H9 (cell line): ENCODE measurements at regions not wholly inside any gene's neighbourhood (a gene's known extent, or its start where the extent isn't known, plus 50 kb on each side); places are given as distances from the start of the nearest gene placed in this dataset.

Experiments
- DNase-seq: peaks from one replicate; pipeline ENCODE4 v3.0.0-alpha.2; 2017
- H2AFZ ChIP-seq: one replicate; pipeline ENCODE4 v1.6.1; 2013; ENCODE audit warnings: mild to moderate bottlenecking, low read length, control low read depth, moderate library complexity
- H2AK5ac ChIP-seq: 2 replicates; pipeline ENCODE4 v1.6.1; 2013; ENCODE audit warnings: low read length, control low read depth, mixed read lengths; ENCODE audit not compliant: insufficient read length
- H2BK120ac ChIP-seq: one replicate; pipeline ENCODE4 v1.6.1; 2013; ENCODE audit warnings: low read depth, mild to moderate bottlenecking, low read length, control low read depth, inconsistent platforms; ENCODE audit not compliant: poor library complexity, severe bottlenecking
- H2BK12ac ChIP-seq: 2 replicates; pipeline ENCODE4 v1.6.1; 2013; ENCODE audit warnings: low read length, control low read depth, mixed read lengths, low read depth; ENCODE audit not compliant: insufficient read length
- H2BK15ac ChIP-seq: 2 replicates; pipeline ENCODE4 v1.6.1; 2013; ENCODE audit warnings: low read depth, low read length, control low read depth
- H2BK20ac ChIP-seq: one replicate; pipeline ENCODE4 v1.6.1; 2013; ENCODE audit warnings: low read depth, mild to moderate bottlenecking, low read length, control low read depth, inconsistent platforms; ENCODE audit not compliant: poor library complexity, severe bottlenecking
- H2BK5ac ChIP-seq: 2 replicates; pipeline ENCODE4 v1.6.1; 2013; ENCODE audit warnings: low read length, control low read depth, mixed read lengths; ENCODE audit not compliant: insufficient read length
- H3K14ac ChIP-seq: 2 replicates; pipeline ENCODE4 v1.6.1; 2013; ENCODE audit warnings: low read length, control low read depth; ENCODE audit not compliant: insufficient read depth
- H3K18ac ChIP-seq: 2 replicates; pipeline ENCODE4 v1.6.1; 2013; ENCODE audit warnings: low read depth, mild to moderate bottlenecking, mixed read lengths, low read length, control low read depth; ENCODE audit not compliant: insufficient read length
- H3K23ac ChIP-seq: 2 replicates; pipeline ENCODE4 v1.6.1; 2013; ENCODE audit warnings: low read length, control low read depth, mixed read lengths, low read depth; ENCODE audit not compliant: insufficient read length
- H3K23me2 ChIP-seq: 2 replicates; pipeline ENCODE4 v1.6.1; 2013; ENCODE audit warnings: low read depth, mild to moderate bottlenecking, mixed read lengths, low read length, control low read depth; ENCODE audit not compliant: insufficient read length, poor library complexity, severe bottlenecking
- H3K27ac ChIP-seq: 2 replicates; pipeline ENCODE4 v1.5.1; 2013; ENCODE audit warnings: low read length, control low read depth, mixed read lengths, low read depth; ENCODE audit not compliant: insufficient read length
- H3K27me3 ChIP-seq: 2 replicates; pipeline ENCODE4 v1.6.1; 2013; ENCODE audit warnings: low read length, control low read depth, inconsistent platforms; ENCODE audit not compliant: insufficient read depth
- H3K4ac ChIP-seq: 2 replicates; pipeline ENCODE4 v1.6.1; 2013; ENCODE audit warnings: low read depth, mild to moderate bottlenecking, control low read depth, inconsistent platforms, low read length, moderate library complexity
- H3K4me1 ChIP-seq: 2 replicates; pipeline ENCODE4 v1.6.1; 2013; ENCODE audit warnings: low read length, control low read depth, inconsistent platforms; ENCODE audit not compliant: insufficient read depth
- H3K4me2 ChIP-seq: 2 replicates; pipeline ENCODE4 v1.6.1; 2013; ENCODE audit warnings: low read length, control low read depth, mixed read lengths; ENCODE audit not compliant: insufficient read length, insufficient read depth
- H3K56ac ChIP-seq: 2 replicates; pipeline ENCODE4 v1.6.1; 2013; ENCODE audit warnings: low read depth, mild to moderate bottlenecking, mixed read lengths, low read length, control low read depth; ENCODE audit not compliant: insufficient read length
- H3K79me1 ChIP-seq: 2 replicates; pipeline ENCODE4 v1.6.1; 2013; ENCODE audit warnings: low read depth, mild to moderate bottlenecking, moderate library complexity, low read length, control low read depth, inconsistent platforms; ENCODE audit not compliant: insufficient read depth, poor library complexity, severe bottlenecking
- H3K79me2 ChIP-seq: 2 replicates; pipeline ENCODE4 v1.6.1; 2013; ENCODE audit warnings: low read length, control low read depth, inconsistent platforms; ENCODE audit not compliant: insufficient read depth
- H3K9ac ChIP-seq: 2 replicates; pipeline ENCODE4 v1.6.1; 2013; ENCODE audit warnings: low read length, control low read depth, mixed read lengths; ENCODE audit not compliant: insufficient read length; ENCODE audit errors: extremely low read depth
- H3K9me3 ChIP-seq: one replicate; pipeline ENCODE4 v1.6.1; 2013; ENCODE audit warnings: low read depth, low read length, inconsistent platforms; ENCODE audit not compliant: control insufficient read depth
- H3T11ph ChIP-seq: one replicate; pipeline ENCODE4 v1.6.1; 2013; ENCODE audit warnings: mild to moderate bottlenecking, low read length, control low read depth, inconsistent platforms
- H4K20me1 ChIP-seq: one replicate; pipeline ENCODE4 v1.6.1; 2013; ENCODE audit not compliant: control insufficient read depth, insufficient read length, insufficient read depth
- H4K5ac ChIP-seq: 2 replicates; pipeline ENCODE4 v1.6.1; 2013; ENCODE audit warnings: low read depth, mild to moderate bottlenecking, mixed read lengths, low read length, control low read depth; ENCODE audit not compliant: insufficient read length
- H4K8ac ChIP-seq: replicated peaks from 2 replicates; pipeline ENCODE4 v1.6.1; 2013; ENCODE audit warnings: low read length, control low read depth, mixed read lengths, low read depth; ENCODE audit not compliant: insufficient read length
- H4K91ac ChIP-seq: 2 replicates; pipeline ENCODE4 v1.6.1; 2013; ENCODE audit warnings: low read depth, mild to moderate bottlenecking, moderate library complexity, mixed read lengths, low read length, control low read depth; ENCODE audit not compliant: insufficient read length
- H3K27ac Mint-ChIP-seq, 3 experiments: 2 replicates in 2 of 3; 3 replicates in 1 of 3; pipeline ENCODE4 v1.8.0; 2020 to 2021; ENCODE audit warnings: mixed read lengths in 3 of 3, mild to moderate bottlenecking in 1 of 3, moderate library complexity in 1 of 3
- H3K27me3 Mint-ChIP-seq: 2 replicates; pipeline ENCODE4 v1.8.0; 2021; ENCODE audit warnings: low read depth, mild to moderate bottlenecking, moderate library complexity, mixed read lengths
- H3K36me3 Mint-ChIP-seq, 3 experiments: 2 replicates in 2 of 3; 3 replicates in 1 of 3; pipeline ENCODE4 v1.8.0; 2020 to 2021; ENCODE audit warnings: low read depth in 3 of 3, mixed read lengths in 3 of 3; ENCODE audit not compliant: insufficient read depth in 1 of 3
- H3K4me1 Mint-ChIP-seq, 2 experiments: 2 replicates each; pipeline ENCODE4 v1.8.0; 2020; ENCODE audit warnings: mixed read lengths in 2 of 2
- H3K4me3 Mint-ChIP-seq, 2 experiments: 2 replicates in 1 of 2; 3 replicates in 1 of 2; pipeline ENCODE4 v1.8.0; 2020 to 2021; ENCODE audit warnings: mild to moderate bottlenecking in 2 of 2, mixed read lengths in 2 of 2, moderate library complexity in 1 of 2
- H3K9me3 Mint-ChIP-seq, 2 experiments: 2 replicates in 1 of 2; 3 replicates in 1 of 2; pipeline ENCODE4 v1.8.0; 2020; ENCODE audit warnings: mild to moderate bottlenecking in 2 of 2, mixed read lengths in 2 of 2, moderate library complexity in 1 of 2
- CTCF ChIP-seq: fragments of 200-600 bp; sonication (generic); conservative IDR thresholded peaks from 3 replicates; pipeline ENCODE4 v1.8.0; 2021; ENCODE audit warnings: antibody characterized with exemption, mild to moderate bottlenecking
- WGBS: extraction: QIAGEN DNeasy Blood & Tissue Kit; methylation state at CpG from one replicate; pipeline ENCODE4 v1.1.7; 2013; ENCODE audit warnings: missing lambda C conversion rate, low lambda C conversion rate, mixed read lengths; ENCODE audit not compliant: insufficient read length; ENCODE audit errors: extremely low coverage; 5-methylcytosine and 5-hydroxymethylcytosine counted together

DNA sequence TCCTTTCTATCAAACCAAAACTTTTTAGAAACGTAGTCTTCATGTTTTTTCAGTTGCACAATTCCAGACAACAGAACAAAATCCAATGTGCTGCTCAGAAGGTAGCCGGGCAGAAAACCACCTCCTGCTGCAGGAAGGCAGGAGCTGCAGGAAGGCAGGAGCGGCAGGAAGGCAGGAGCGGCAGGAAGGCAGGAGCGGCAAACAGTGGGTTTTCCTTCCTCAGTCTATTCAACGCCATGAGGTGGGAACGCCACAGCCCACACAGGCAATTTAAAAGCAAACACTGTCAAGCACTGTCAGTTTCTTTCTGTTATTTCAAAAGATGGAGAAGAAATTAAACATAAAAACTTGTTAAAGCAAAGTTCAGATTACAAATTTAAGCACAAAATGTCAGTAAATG lies 601.2 kb upstream of the SALL3 start:
- no CpG with 5 or more reads among the region's 7 CpGs for WGBS
- no peak for TF ChIP-seq CTCF
- no peak overlapping the region for H3K23ac ChIP-seq
- H4K91ac ChIP-seq: no peak overlapping the region
- no peaks in the 10 kb centered on the region for H3K79me1 ChIP-seq
- H3K56ac ChIP-seq: no peak overlapping the region
- H2AFZ ChIP-seq: no peak overlapping the region
- H3K23me2 ChIP-seq: no peaks in the 10 kb centered on the region
- no peak overlapping the region for H4K5ac ChIP-seq
- H3K4ac ChIP-seq: no peak overlapping the region
- H3K4me2 ChIP-seq: no peak overlapping the region
- H2BK20ac ChIP-seq: no peak overlapping the region
- H2BK5ac ChIP-seq: no peak overlapping the region
- H3K27me3 ChIP-seq: no peaks in the 10 kb centered on the region
- no peaks in the 10 kb centered on the region for H3K9me3 ChIP-seq
- no peaks in the 10 kb centered on the region for H4K20me1 ChIP-seq
- H2BK12ac ChIP-seq: no peak overlapping the region
- no peaks in the 10 kb centered on the region for H3K27me3 Mint-ChIP-seq
- no peak overlapping the region for H3K27ac ChIP-seq
- H3K4me1 Mint-ChIP-seq: peaks cover 6 to 11% of the 10 kb centered on the region in 2 experiments
- H3K9me3 Mint-ChIP-seq: no peaks in the 10 kb centered on the region; a peak in 1 of 5 replicates
- H3K79me2 ChIP-seq: no peaks in the 10 kb centered on the region
- no peak overlapping the region for H3K9ac ChIP-seq
- H2BK15ac ChIP-seq: no peak overlapping the region
- no peak for DNase-seq
- H3K4me1 ChIP-seq: no peaks in the 10 kb centered on the region
- no peak overlapping the region for H3T11ph ChIP-seq
- H3K36me3 Mint-ChIP-seq: no peaks in the 10 kb centered on the region
- no peak overlapping the region for H2BK120ac ChIP-seq
- H3K14ac ChIP-seq: no peak overlapping the region
- no peak overlapping the region for H3K18ac ChIP-seq
- H3K27ac Mint-ChIP-seq: no peak overlapping the region; a peak in 1 of 7 replicates
- no peak overlapping the region for H4K8ac ChIP-seq
- no peak overlapping the region for H2AK5ac ChIP-seq
- no peak overlapping the region for H3K4me3 Mint-ChIP-seq
